OCI-M2 (cell line): ENCODE measurements at regions not wholly inside any gene's neighbourhood (a gene's known extent, or its start where the extent isn't known, plus 50 kb on each side); places are given as distances from the start of the nearest gene placed in this dataset.
"Not testable (repeated sequence)": the region's sequence is repeated elsewhere in the genome, so short reads cannot be mapped to it uniquely, and the experiment has no call there.

Experiments used
- DNase-seq: peaks from one replicate; lab custom pipeline; 2025; ENCODE audit not compliant: unreplicated experiment; lab: John Stamatoyannopoulos, UW

- no peak for DNase-seq
Measured at GRCh38 chr6:93183531-93183972, 235.8 kb downstream of the EPHA7 start.

GRCh38 chr6:93182938-93183479 lies 236.3 kb downstream of the EPHA7 start:
- no peak for DNase-seq

GRCh38 chr6:93177918-93178317 lies 241.4 kb downstream of the EPHA7 start:
- no peak for DNase-seq

- DNase-seq: no peak
Measured at GRCh38 chr6:93177438-93177837, 241.9 kb downstream of the EPHA7 start.

GRCh38 chr6:93176070-93176469 lies 243.3 kb downstream of the EPHA7 start:
- no peak for DNase-seq

- DNase-seq: not testable (repeated sequence)
Measured at GRCh38 chr6:93173573-93173972, 245.8 kb downstream of the EPHA7 start.

- no peak for DNase-seq
Measured at GRCh38 chr6:93165850-93166430, 253.4 kb downstream of the EPHA7 start.

DNA sequence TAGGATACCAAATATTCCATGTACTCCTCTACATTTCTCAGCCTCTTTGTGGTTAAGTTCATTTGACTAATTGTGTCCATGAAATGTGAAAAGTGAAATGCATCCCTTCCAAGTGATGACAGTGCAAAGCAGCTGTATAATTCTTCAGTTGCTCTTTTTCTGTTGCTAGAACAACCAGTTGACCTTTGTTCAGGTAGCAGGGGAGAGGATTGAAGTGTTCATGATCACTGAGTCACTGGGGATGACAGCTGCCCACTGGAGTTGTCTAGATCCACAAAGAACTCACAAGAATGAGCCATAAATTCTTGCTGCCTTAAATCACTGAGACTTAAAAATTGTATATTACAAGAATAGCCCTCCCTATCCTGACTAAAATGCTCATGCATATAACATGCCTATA lies 254.6 kb downstream of the EPHA7 start:
- DNase-seq: no peak

DNA sequence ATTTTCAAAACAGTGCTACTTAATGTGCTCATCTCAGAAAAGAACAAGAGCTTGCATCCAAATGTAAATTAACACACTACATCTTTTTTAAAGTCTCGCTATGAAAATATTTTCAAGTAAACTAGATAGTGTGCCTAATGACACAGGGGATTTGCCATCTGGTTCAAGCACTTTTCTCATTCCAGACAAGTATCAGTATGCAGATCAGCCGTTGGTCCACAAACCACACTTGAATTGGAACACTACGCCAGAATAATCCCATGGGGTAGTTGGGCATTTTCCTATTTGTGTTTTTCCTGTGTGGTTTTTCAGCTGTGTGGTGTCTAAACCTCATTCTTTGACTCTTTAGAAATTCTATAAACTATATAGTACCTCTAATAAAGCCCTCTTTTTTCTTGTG lies 256.2 kb downstream of the EPHA7 start:
- DNase-seq: no peak

DNA sequence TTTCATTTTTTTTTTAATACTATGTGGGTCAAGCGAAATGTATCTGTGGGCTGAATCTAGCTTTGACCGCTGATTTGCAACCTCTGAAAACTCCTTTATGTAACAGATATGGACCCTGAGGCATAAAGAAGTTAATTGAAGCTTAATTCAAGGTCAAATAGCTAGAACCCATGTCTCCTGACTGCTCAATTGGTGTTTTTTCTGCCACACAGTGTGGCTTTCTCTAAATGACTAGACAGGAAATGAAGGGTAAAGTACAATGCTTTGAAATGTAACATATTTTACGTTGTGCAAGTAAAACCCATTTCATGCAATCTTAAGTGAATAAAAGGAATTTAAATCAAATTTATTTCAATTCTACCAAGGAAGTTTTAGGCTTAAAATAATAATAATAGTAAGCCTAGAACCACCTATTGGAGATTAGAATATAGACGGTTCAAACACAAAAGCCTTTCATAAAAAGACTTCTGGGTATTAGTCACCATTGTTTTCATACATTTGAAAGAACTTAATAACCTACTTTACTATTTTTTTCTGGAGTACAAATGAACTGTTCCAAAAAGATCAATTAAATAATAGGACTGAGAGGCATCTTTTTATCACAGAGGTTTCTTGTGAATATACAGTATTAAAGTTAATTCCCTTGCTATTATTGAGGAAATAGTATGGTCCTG lies 279.8 kb downstream of the EPHA7 start:
- no peak for DNase-seq

- DNase-seq: no peak
Measured at GRCh38 chr6:93136111-93136510, 283.2 kb downstream of the EPHA7 start.

GRCh38 chr6:93124006-93124632 lies 295.2 kb downstream of the EPHA7 start:
- no peak for DNase-seq

GRCh38 chr6:93123585-93123984 lies 295.8 kb downstream of the EPHA7 start:
- DNase-seq: no peak

DNA sequence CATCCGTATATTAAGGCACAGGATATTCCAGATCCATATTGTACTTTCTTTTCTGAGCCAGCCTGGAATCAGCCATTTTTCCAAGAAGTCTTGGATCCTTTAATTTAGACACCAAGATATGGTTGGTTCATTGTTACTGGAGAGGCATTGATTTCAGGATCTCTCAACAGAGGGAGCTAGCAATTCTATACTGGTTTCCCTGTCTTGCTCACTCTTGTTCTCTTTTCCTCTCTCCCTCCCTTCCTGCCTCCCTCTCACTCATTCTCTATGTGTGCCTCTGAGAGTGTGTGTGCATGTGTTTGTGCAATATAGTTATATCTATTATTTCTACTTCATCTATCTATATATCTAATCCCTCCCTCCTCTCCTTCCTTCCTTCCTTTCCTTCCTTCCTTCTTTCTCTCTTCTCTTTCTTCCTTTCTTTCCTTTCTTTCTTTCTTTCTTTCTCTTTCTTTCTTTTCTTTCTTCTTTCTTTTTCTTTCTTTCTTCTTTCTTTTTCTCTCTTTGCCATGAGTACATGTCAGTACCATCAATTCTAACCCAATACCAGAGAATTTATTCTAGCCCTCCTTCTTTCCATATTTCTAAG lies 299.1 kb downstream of the EPHA7 start:
- DNase-seq: no peak

- DNase-seq: no peak
Measured at GRCh38 chr6:93105907-93106306, 313.5 kb downstream of the EPHA7 start.

- DNase-seq: no peak
Measured at GRCh38 chr6:93105017-93105416, 314.3 kb downstream of the EPHA7 start.

DNA sequence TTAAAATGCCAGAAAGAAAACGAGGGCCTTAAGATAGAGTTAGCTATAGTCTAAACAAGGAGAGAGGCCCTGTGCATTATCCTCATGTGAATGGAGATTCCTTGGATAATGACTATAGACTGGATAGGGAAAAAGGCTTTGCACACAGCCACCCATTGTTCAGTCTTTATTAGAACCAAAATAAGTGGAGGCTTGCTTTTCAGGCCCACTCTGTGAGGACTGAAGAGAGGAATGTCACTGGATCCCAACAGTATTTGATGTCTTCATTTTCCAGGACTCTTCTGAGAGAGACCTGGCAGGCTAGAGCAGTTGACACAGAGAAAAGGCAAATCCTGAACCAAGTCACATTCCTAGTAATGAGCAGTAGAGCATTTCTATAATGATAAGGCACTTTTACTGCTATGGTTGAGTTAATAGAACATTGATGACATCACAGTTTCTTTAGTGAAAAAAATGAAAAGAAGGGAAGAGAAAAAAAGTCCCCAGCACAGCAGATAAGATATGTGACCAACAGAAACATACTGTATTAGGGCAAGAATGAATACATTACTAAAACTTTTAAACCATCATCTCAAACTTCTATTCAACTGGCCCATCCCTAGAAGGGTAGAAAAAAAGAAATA lies 315.1 kb downstream of the EPHA7 start:
- no peak for DNase-seq

GRCh38 chr6:93088621-93089501 lies 330.5 kb downstream of the EPHA7 start:
- DNase-seq: no peak

- no peak for DNase-seq
Measured at GRCh38 chr6:93087606-93088005, 331.8 kb downstream of the EPHA7 start.

DNA sequence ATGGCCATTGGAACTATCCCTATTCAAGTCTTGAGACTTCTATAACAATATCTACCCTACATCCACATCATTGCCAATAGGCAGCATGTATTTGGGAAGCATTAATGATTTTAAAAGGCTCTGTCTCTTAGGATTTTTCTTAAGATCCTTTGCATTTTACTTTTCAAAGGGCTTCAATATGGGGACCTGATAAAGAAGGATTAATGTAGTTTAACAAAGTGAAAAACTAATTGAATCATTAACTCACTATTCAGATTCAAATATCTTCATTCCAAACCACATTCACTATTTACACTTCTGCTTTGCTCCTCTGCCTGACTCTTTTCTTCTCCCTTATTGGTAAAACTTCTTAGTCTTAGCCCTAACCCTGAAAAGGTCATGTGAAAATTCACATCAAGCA lies 333.0 kb downstream of the EPHA7 start:
- no peak for DNase-seq
